Psoas muscle (tissue), 7 donors: ENCODE measurements at regions not wholly inside any gene's neighbourhood (a gene's known extent, or its start where the extent isn't known, plus 50 kb on each side); places are given as distances from the start of the nearest gene placed in this dataset.

Source experiments
- ATAC-seq, 4 donors: fragments of 200-7000 bp; cut with Tn5 transposase; one replicate each; pipeline ENCODE4 v1.9.1; 2020; ENCODE audit warnings: moderate library complexity in 3 of 4, mild to moderate bottlenecking in 2 of 4
- DNase-seq, 2 donors: peaks; one replicate each; pipeline ENCODE4 v3.0.0-alpha.2; 2020
- H3K27ac ChIP-seq: fragments of 200-600 bp; one replicate; pipeline ENCODE4 v1.8.0; 2022
- H3K27me3 ChIP-seq, 3 donors: fragments of 200-600 bp in 1 of 3; one replicate each; pipeline versions ENCODE4 v1.6.1 to v1.8.0; 2013 to 2022; ENCODE audit warnings: low read length in 2 of 3, mild to moderate bottlenecking in 2 of 3, moderate library complexity in 1 of 3; ENCODE audit not compliant: insufficient read depth in 3 of 3
- H3K36me3 ChIP-seq, 2 donors: fragments of 200-600 bp in 1 of 2; one replicate each; pipeline versions ENCODE4 v1.6.1 to v1.8.0; 2013 to 2022; ENCODE audit warnings: low read depth in 1 of 2, mild to moderate bottlenecking in 1 of 2, moderate library complexity in 1 of 2; ENCODE audit not compliant: insufficient read depth in 1 of 2
- H3K4me1 ChIP-seq: fragments of 200-600 bp; one replicate; pipeline ENCODE4 v1.8.0; 2022
- H3K4me3 ChIP-seq: fragments of 200-600 bp; one replicate; pipeline ENCODE4 v1.8.0; 2022; ENCODE audit warnings: mild to moderate bottlenecking
- H3K9me3 ChIP-seq: fragments of 200-600 bp; one replicate; pipeline ENCODE4 v1.8.0; 2022
- CTCF ChIP-seq: fragments of 200-600 bp; IDR thresholded peaks from one replicate; pipeline ENCODE4 v1.8.0; 2022; ENCODE audit warnings: antibody characterized with exemption
- WGBS, 3 donors: extraction: QIAGEN DNeasy Blood & Tissue Kit; methylation state at CpG; one replicate each; pipeline versions ENCODE4 v1.1.6 to v1.1.7; 2013; 5-methylcytosine and 5-hydroxymethylcytosine counted together
- intact Hi-C, 2 donors: fragments of 100-400 bp; cut with DNase I; formaldehyde crosslinking; loops; one replicate each; pipeline versions ENCODE4 v1.11.0 to v1.14.2; 2022
- donor health status: healthy with polysubstance abuse.
- donor health status: DM: no; HTN: no; CAD: no; lungs with moderate emphysema.
- donor health status: Bipolar disorder and iron deficiency.
- donor health status: healthy.
- donor health status: DM: yes; HTN: yes; CAD: no.
- donor health status: DM: no; HTN: no; CAD: no.
- donor health status: DM: yes; HTN: yes; CAD: no.

GRCh38 chr1:56034222-56034621, 545.1 kb downstream of the PLPP3 start:
- DNase-seq (no peak), ATAC-seq (no peak)
- no peak overlapping the region for H3K4me3 ChIP-seq
- H3K4me1 ChIP-seq, result peaks cover 3% of the 10 kb centered on the region
- H3K9me3 ChIP-seq, result no peaks in the 10 kb centered on the region
- H3K27ac ChIP-seq, result no peak overlapping the region
- no peak for TF ChIP-seq CTCF
- intact Hi-C loops, result no loop called here
- H3K36me3 ChIP-seq, result no peaks in the 10 kb centered on the region
- no peaks in the 10 kb centered on the region for H3K27me3 ChIP-seq

GRCh38 chr1:56033321-56034037, 545.9 kb downstream of the PLPP3 start:
- Histone ChIP-seq H3K27ac (no peak overlapping the region), H3K9me3 (no peaks in the 10 kb centered on the region), H3K27me3 (no peaks in the 10 kb centered on the region), H3K4me3 (no peak overlapping the region), H3K36me3 (no peaks in the 10 kb centered on the region), H3K4me1 (peaks cover 3% of the 10 kb centered on the region)
- DNase-seq (no peak), ATAC-seq (no peak)
- WGBS, 3 donors, result 36 to 54% (median 49%) methylated on average over 3 of the region's 3 CpGs
- intact Hi-C loops, result no loop called here
- no peak for TF ChIP-seq CTCF

- H3K9me3 ChIP-seq, result no peaks in the 10 kb centered on the region
- H3K4me3 ChIP-seq, result no peak overlapping the region
- no peak for TF ChIP-seq CTCF
- 88 to 93% (median 91%) methylated on average over 3 of the region's 3 CpGs for WGBS, 3 donors
- H3K4me1 ChIP-seq, result peaks cover 3% of the 10 kb centered on the region
- no peaks in the 10 kb centered on the region for H3K36me3 ChIP-seq
- DNase-seq (no peak), ATAC-seq (no peak)
- no peaks in the 10 kb centered on the region for H3K27me3 ChIP-seq
- intact Hi-C loops, result no loop called here
- no peak overlapping the region for H3K27ac ChIP-seq
Measured at GRCh38 chr1:56032096-56032676, 547.2 kb downstream of the PLPP3 start.

GRCh38 chr1:56031001-56031400, 548.4 kb downstream of the PLPP3 start:
- Histone ChIP-seq H3K9me3 (no peaks in the 10 kb centered on the region), H3K4me3 (no peak overlapping the region), H3K4me1 (peaks cover 3% of the 10 kb centered on the region), H3K36me3 (no peaks in the 10 kb centered on the region), H3K27ac (no peak overlapping the region), H3K27me3 (no peaks in the 10 kb centered on the region)
- DNase-seq (no peak), ATAC-seq (no peak)
- intact Hi-C loops, result no loop called here
- TF ChIP-seq CTCF, result no peak
- 93 to 97% (median 96%) methylated on average over 3 of the region's 3 CpGs for WGBS, 3 donors
